Sigmoid colon (tissue), 4 donors: ENCODE measurements at regions not wholly inside any gene's neighbourhood (a gene's known extent, or its start where the extent isn't known, plus 50 kb on each side); places are given as distances from the start of the nearest gene placed in this dataset.

Source experiments
- EP300 ChIP-seq, 4 donors: sonication (generic); formaldehyde crosslinking; IDR thresholded peaks; one replicate each; pipeline ENCODE4 v1.6.1; 2017; ENCODE audit warnings: antibody characterized with exemption in 4 of 4
- POLR2A ChIP-seq, 2 donors: fragments of 450-650 bp; IDR thresholded peaks; one replicate each; pipeline ENCODE4 v1.6.1; 2016; ENCODE audit warnings: antibody characterized with exemption in 2 of 2, mild to moderate bottlenecking in 2 of 2, moderate library complexity in 2 of 2
- POLR2AphosphoS5 ChIP-seq, 4 donors: sonication (generic); formaldehyde crosslinking; IDR thresholded peaks; one replicate each; pipeline ENCODE4 v1.6.1; 2017; ENCODE audit warnings: antibody characterized with exemption in 4 of 4
- TF ChIP-seq, protein P1 (sequence below), 4 experiments: fragments of 450-650 bp in 3 of 4; fragments of 200-600 bp in 1 of 4; IDR thresholded peaks; one replicate each; pipeline ENCODE4 v1.5.1; 2016 to 2019; ENCODE audit warnings: antibody characterized with exemption in 4 of 4, mild to moderate bottlenecking in 3 of 4, moderate library complexity in 2 of 4

DNA sequence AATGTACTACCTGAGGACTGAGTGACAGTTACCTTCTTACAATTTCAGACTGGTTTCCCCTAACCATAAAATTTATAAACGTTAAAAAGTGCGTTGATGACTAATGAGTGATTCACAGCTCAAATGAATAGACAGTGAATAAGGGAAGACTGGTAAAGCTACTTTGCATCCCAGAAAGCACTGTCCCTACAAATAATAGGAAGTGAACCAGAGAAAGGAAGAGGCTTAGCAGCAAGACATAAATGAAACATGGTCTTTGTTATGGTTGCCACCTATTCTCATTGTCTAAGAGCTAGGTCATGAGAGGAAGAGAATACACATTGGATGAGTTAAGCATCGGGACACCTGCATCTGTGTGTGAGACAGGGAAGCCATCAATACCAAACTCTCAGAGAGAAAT lies 849.2 kb downstream of the TAF11L14 start:
- TF ChIP-seq, protein P1, sequence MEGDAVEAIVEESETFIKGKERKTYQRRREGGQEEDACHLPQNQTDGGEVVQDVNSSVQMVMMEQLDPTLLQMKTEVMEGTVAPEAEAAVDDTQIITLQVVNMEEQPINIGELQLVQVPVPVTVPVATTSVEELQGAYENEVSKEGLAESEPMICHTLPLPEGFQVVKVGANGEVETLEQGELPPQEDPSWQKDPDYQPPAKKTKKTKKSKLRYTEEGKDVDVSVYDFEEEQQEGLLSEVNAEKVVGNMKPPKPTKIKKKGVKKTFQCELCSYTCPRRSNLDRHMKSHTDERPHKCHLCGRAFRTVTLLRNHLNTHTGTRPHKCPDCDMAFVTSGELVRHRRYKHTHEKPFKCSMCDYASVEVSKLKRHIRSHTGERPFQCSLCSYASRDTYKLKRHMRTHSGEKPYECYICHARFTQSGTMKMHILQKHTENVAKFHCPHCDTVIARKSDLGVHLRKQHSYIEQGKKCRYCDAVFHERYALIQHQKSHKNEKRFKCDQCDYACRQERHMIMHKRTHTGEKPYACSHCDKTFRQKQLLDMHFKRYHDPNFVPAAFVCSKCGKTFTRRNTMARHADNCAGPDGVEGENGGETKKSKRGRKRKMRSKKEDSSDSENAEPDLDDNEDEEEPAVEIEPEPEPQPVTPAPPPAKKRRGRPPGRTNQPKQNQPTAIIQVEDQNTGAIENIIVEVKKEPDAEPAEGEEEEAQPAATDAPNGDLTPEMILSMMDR (IDR thresholded peaks at IDR 0.05) = no peak
- TF ChIP-seq POLR2A (IDR thresholded peaks at IDR 0.05) (no peak), EP300 (IDR thresholded peaks at IDR 0.05) (no peak), POLR2AphosphoS5 (IDR thresholded peaks at IDR 0.05) (no peak)
